GM19035 (cell line): ENCODE measurements at regions not wholly inside any gene's neighbourhood (a gene's known extent, or its start where the extent isn't known, plus 50 kb on each side); places are given as distances from the start of the nearest gene placed in this dataset.

ENCODE experiments used
- ATAC-seq: cut with Tn5 transposase; IDR thresholded peaks from one replicate; pipeline ENCODE4 v1.9.1; 2021; ENCODE audit not compliant: unreplicated experiment

DNA sequence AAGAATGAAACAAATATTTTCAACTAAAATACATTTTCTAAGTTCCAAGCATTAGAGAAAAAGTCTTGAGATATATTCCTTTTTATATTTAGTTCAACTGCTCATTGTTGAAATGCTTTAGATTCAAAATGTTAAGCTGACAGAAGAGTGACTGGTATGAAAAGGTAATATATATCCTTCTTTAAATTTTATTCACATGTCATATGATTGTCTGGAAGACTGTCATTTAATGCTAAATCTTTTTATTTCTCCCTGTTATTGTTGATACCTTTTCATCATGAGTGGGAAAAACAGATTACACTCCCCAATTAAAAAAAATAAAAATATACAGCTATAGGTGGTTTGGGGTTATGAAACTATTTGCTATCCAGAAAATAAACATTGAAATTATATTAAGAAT is 965.4 kb downstream of the JRKL start:
- no peak for ATAC-seq

DNA sequence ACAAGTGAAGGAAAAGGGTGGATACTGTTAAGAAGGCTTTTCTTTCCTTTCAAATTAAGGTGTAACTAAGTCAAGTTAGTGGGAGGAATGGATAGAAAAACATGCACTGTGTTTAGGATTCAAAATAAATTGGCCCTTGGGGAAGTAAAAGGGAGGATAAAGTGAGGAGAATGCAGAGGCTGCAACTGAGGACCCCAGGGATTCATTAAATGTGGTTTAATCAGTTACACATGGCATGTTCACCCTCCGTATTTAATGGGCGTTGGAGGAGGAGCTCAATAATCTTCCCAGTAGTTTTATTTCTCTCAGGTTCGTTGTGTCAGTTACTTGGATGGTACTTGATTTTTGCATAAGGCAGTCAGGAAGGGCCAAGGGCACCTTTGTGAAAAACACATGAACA is 966.3 kb downstream of the JRKL start:
- ATAC-seq, result no peak

DNA sequence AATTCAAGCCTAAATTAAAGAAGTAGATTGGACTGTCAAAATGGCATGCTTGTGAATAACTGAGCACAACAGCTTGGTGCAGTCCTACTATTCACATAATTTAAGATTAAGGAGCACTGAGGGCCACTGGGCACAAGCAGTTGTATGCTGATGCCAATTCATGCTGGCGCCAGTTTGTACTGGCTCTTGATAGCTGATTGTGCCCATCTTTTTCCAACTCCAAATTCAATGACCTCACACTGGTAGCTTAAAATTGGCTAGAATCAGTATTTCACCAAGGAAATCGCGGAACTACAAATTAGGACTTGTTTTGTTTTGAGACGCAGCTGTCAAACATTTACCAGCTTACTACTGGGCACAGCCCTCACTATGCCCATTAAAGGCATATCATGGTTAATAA is 969.2 kb downstream of the JRKL start:
- ATAC-seq, result no peak

DNA sequence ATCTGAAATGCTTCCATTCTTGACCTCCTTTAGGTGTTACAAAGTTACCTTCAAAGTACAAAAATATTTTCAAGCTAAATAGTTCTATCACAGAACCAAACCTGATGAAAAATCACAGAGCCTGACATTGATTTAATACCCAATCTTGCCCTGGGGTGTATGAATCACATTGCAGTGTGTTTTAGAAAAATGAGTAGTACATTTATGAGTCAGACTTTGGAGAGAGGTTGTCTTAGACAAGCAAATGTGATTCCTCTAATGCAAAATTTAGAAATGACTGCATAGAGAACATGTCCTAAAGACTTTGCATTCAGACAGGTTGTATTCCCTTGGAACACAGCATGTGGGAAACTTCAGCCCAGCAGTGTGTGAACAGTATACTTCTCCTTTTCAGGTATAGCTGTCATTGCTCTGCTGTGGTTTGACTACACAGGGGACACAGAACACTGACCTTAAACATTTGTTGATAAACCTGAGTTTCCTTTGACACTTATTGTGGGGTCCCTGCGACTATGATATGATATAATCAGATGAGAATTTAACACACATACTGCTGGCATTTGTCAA is 972.1 kb downstream of the JRKL start:
- no peak for ATAC-seq

DNA sequence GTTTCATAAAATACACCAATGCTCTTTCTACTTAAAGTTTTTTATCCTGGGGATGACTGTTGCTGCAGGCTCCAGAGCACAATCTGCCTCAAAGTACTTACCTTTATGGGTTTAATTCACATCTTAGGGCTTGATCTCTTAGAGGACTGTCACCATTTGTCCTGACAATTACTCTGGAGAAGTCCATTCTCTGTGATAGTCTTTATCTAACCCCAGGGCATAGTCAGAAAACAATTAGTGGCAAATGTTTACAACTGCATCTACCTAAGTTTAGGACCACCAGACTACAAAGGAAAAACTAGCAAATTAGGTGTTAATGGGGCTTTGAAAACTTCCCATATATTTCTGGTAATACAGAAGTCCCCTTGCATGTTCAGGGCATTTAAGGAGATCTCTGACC is 973.5 kb downstream of the JRKL start:
- ATAC-seq, result no peak

DNA sequence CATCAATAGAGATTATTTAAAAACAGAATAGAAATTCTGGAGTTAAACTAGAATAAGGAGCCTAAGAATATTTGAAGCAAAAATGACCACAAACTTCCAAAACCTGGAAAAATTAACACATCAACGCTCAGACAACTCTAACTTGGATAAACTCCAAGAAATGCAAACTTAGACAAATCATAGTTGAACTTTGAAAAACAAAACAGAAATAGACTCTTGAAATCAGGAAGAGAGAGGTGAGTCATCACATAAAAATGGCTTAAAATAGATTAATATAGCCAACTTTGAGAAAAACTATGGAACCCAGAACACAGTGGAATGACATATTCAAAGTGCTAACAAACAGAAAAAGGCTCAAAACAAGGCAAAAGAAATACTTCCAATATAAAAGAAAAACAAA is 974.2 kb downstream of the JRKL start:
- no peak for ATAC-seq

DNA sequence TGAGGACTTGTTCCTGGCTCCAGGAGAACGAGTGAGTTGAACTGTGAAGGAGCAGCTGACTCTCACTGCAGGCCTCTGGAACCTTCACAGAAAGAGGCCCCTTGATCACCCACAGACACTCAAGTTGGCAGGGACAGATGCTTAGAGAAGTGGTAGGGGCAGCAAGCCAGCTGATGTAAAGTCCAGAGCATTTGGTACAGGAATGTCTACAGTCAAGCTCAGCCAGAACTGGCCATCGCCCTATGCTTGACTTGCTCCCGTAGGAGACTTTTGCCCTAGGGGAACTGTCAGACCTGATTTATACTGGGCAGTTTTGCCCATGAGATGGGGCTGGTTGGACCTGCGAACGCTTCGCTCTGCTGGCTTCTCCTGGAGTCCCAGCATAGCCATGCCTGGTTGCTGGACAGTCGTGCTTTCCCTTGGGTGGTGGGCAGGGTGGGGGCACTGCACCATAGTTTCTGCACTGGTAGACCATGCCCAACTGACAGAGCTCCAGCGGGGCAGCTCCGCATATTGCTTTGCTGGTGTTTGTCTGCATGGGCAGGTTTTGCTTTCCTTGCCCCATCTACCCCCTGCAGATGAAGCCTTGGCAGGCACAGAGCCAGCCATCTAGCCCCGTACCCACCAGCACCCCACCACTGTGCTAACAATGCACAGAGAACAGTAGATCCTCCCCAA is 977.7 kb downstream of the JRKL start:
- ATAC-seq, result no peak

DNA sequence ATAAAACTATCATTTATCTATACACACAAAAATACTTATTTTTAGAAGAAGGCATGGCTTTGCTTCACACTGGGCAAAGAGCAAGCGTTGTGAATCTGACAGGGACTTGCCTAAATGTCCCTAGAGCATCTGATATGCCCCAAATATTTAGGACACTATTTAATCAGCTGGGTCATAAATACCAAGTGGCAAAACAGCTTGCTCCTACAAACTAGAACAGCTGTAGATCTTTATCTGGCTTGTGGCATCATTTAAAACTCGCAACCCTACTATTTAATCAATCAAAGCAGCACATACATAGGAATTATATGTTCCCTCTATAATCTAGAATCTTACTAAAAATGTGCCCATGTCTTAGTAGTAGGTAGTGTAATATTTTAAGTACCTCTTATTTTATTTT is 999.5 kb downstream of the JRKL start:
- no peak for ATAC-seq

DNA sequence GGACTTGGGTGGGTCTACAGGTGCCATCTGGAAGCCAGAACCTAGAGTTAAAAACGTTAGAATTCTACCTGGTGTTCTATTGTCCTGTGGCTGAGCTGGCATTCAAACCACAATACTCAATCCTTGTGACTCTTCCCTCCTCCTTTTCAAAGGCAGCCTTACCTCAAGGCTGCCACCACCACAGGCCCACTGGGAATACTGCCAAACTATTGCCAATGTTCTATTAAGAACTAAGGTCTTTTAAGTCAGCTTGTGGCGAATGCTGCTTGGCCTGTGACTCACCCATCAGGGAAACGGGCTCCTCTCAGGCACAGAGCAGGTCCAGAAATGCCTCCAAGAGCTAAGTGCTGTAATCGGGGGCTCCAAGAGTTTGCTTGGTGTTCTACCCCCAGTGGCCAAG is 1008.4 kb downstream of the JRKL start:
- ATAC-seq, result no peak

DNA sequence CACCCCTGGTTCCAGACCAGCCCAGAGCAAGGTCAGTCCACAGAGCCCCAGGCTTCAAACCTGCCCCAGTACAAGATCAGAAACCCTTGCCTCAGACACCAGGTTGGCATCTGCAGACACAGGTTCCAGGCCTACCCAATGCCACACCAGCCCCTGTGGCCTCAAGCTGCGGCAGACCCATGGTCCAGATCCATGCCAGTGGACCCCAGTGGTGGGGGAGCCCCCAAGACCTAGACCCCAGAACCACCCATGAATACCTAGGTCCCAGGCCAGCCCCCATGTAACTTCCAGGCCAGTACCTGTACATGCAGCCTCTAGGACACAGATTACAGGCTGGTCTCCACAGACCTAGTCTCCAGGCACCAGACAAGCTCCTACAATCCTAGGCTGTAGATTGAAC is 1019.3 kb downstream of the JRKL start:
- ATAC-seq, result no peak

DNA sequence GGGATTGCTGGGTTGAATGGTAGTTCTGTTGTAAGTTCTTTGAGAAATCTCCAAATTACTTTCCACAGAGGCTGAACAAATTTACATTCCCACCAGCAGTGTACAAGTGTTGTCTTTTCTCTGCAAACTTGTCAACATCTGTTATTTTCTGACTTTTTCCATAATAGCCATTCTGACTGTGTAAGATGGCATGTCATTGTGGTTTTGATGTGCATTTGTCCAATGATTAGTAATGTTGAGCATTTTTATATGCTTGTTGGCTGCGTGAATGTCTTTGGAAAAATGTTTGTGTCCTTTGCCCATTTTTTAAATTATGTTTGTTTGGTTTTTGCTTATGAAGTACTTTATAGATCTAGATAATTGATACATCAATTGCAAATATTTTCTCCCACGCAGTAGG is 1025.0 kb downstream of the JRKL start:
- no peak for ATAC-seq

DNA sequence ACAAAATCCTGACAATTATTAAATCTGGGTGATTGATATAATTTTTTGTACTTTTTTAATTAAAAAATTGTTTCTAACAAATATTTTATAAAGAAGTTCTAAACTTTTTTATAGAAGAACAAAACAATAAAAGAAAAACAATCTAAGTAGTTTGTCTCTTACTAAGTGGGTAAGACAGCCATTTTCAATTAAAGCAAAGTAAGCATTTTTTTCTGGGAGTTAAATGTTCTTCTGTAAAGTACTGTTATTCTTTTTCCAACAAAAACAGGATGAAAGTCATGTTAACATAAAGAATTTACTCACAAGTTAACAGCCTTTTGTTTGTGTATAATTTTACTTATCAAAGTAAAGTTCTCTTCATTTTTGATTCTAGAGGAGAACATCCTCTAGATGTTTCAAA is 1029.9 kb downstream of the JRKL start:
- ATAC-seq, result no peak

DNA sequence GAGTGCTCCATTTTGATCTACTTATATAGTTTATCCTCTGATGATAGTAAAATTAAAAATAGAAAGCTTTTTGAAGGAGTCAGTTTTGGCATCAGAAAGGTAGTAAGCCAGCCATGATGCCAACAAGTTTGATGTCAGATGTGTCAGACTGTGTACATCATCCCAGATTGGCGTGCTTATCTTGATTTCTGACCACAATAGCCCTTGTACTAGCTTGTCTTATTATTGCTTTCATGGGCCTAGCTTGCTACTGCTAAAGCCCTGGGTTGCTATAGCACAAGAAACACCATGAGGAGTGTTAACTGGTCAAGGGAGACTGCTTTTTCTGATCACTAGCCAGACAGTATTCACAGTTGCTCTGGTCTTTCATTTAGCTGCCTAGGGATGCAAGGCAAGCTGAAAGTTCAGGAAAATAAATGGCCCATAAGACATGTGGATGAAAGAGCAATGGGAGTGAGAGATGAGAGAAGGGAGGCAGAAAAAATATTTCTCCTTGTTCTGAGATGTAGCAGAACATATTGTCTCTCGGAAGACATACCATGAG is 1038.5 kb downstream of the JRKL start:
- ATAC-seq, result no peak

DNA sequence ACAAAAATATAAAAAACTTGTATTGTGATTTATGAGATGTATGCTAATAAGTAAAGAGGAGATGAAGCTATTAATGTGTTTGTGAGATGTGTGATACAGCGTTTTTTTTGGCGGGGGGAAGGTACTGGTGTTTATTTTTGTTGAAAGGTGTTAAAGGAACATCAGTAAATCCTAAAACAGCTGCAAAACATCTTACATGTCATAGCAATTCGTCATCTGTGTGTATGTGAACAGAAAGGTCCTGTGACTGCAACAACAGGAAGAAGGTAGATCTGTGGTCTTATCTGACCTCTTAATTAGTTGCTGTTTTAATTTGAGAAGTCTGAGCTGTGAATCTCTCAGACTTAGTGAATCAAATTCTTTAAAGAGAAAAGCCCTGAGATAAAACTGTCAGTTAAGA is 1041.1 kb downstream of the JRKL start:
- ATAC-seq, result no peak

DNA sequence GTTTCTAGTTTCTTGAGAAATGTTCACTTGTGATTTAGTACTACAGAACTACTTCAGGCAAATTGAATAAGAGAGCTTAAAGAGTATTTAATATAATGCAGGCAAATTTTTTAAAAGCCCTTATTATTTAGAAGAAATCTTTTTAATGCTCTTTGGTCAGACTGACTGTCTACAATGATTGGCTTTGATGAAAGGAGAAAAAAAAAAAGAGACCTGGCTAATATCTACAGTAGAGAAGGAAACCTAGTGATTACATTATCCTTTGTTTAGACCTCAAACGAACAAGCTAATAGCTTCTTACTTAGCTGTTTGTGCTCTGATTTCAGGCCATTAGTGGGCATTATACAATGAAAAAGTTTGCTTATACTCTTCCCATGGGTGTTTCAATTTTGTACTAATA is 1043.1 kb downstream of the JRKL start:
- no peak for ATAC-seq

DNA sequence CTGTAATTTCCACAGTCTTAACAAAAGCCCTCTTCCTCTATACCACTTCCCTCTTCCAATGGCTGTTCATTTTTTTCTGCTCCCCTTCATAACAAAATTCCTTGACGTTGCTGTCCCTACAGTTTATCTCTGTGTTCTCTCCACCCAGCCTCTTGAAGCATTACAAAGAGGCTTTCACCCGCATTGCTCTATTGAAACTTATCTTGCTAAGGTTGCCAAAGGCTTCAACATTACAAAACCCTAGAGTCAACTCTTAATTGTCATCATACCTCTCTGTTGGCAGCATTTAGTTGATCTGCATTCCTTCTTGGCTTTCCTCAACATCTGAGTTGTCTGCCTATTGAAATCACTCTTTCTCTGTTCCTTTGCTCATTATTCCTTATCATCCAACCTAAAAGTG is 1055.7 kb downstream of the JRKL start:
- ATAC-seq, result no peak

DNA sequence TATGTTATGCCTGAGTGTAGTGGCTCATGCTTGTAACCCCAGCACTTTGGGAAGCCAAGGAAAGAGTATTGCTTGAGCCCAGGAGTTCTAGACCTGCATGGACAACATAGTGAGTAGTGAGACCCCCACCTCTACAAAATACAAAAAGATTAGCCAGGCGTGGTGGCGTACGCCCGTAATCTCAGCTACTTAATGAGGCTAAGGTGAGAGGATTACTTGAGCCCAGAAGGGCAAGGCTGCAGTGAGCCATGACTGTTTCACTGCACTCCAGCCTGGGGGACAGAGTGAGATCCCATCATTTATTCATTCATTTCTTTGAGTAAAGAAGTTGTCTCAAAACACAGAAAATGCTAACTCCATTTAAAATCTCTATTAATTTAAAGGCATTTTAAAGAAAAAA is 1061.6 kb downstream of the JRKL start:
- ATAC-seq, result no peak

DNA sequence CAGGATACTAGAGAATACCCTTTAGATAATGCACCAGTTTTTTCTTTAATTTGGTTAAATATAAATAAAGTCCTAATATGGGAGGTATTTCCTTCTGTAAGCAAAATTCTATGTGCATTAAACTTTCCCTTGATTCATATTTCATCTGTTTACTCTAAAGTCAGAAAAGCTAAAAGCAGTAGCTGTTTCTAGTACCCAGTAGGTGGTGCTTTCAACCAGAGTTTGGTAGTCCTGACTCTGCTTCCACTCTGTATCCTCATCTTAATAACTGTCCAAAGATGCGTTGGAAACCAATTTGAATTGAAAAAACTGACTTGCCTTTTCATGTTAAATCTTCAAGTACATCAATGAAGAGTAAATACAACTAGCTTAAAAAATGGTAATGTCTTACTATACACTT is 1065.2 kb downstream of the JRKL start:
- no peak for ATAC-seq

DNA sequence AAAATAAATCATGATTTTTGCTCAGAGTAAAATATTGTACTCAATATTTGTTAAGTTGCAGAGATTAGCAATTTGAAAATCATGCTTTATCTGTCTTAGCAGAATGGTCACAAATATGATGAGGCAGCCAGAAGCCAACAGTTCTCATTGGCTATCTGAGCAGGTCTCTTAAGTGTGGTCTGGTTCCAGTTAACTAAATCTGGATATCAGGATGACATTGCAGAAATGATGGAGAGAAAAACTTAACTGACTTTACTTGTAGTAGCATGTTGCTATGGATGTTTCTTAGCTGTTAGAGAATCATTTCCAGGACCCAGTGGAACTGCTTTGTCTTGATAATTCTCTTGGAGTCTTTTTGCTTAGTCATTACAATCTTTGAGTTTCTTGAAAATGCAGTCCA is 1070.3 kb downstream of the JRKL start:
- ATAC-seq, result no peak

DNA sequence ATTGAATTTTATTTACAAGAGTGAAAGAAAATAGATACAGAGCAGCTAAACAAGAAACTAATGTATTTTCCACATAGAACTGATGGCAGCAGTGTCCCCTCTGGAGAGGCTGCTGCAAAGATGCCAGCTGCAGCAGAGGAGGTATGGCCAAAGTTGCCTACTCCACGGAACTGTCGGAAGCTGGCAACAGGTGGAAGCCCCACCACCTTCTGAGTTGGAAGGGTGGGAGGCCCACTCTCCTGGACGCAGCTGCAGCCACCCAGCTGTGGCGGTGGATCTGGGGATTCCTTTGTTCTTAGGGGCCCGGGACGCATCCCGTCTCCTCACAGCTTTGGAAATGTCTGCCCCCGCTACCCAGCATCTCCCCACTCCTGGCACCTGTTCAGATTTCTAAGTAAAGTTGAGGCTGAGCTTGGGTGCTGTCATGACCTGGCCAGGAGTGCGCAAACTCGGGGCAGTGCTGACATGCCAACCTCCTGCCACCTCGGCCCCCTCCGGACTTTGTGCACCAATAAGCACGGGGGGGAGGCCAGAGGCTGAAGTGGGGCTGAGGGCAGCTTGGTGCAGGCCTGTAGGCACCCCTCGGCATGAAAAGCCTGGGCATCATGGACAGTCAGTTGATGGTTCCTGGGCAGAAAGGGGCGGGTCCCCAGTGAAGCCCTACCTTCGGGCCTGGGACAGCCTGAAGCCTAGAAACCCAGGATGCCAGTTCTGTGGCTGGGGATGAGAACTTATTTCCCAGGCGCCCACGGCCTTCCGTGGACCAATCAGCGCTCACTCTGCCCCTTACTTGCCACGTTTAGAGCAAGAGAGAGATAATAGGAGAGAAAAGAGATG is 1071.4 kb downstream of the JRKL start:
- ATAC-seq, result no peak

DNA sequence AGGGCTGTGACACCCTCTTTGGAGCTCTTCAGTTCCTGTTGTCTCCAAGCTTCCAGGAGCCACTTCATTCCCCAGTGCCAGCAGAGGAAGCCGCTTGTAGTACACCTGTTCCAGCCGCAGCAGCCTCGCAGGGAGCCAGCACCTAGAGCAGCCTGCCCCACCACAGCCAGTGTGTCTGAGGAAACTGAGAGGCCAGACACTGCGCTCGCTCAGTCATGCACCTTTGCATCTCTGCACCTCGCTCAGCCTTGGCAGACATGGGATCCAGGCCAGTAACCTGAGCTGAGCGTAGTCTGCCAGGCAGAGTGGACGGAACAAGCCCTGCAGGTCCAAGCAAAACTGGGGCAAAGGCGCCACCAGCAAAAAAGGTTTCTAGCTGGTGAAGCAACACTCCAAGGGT is 1072.1 kb downstream of the JRKL start:
- ATAC-seq, result no peak

DNA sequence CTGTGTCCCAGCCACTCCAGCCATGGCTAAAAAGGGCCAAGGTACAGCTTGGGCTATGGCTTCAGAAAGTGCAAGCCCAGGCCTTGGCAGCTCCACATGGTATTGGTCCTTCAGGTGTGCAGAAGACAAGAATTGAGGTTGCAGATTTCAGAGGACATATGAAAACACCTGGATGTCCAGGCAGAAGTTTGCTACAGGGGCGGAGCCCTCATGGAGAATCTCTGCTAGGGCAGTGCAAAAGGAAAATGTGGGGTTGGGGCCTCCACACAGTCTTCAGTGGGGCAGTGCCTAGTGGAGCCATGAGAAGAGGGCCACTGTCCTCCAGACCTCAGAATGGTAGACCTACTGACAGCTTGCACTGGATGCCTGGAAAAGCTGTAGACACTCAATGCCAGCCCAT is 1074.1 kb downstream of the JRKL start:
- no peak for ATAC-seq
